Left ventricle myocardium inferior (tissue), 1 donor: ENCODE measurements at regions not wholly inside any gene's neighbourhood (a gene's known extent, or its start where the extent isn't known, plus 50 kb on each side); places are given as distances from the start of the nearest gene placed in this dataset.
"Not testable (repeated sequence)": the region's sequence is repeated elsewhere in the genome, so short reads cannot be mapped to it uniquely, and the experiment has no call there.

Source experiments
- DNase-seq: peaks from one replicate; pipeline ENCODE4 v3.0.0-alpha.2; 2020
- H3K27ac ChIP-seq: fragments of 200-600 bp; replicated peaks from 2 replicates; pipeline ENCODE4 v1.8.0; 2021
- H3K27me3 ChIP-seq: fragments of 200-600 bp; 2 replicates; pipeline ENCODE4 v1.8.0; 2021; ENCODE audit warnings: low read depth
- H3K36me3 ChIP-seq: fragments of 200-600 bp; 2 replicates; pipeline ENCODE4 v1.8.0; 2021
- H3K4me1 ChIP-seq: fragments of 200-600 bp; 2 replicates; pipeline ENCODE4 v1.8.0; 2021
- H3K4me3 ChIP-seq: fragments of 200-600 bp; 2 replicates; pipeline ENCODE4 v1.8.0; 2021; ENCODE audit warnings: mild to moderate bottlenecking, moderate library complexity
- H3K9me3 ChIP-seq: fragments of 200-600 bp; replicated peaks from 2 replicates; pipeline ENCODE4 v1.8.0; 2021
- intact Hi-C: fragments of 100-400 bp; cut with micrococcal nuclease; formaldehyde crosslinking; loops from one replicate; pipeline ENCODE4 v1.11.0; 2022
- TF ChIP-seq, protein P1 (sequence below): fragments of 200-600 bp; IDR thresholded peaks from 2 replicates; pipeline ENCODE4 v1.8.0; 2021; ENCODE audit warnings: antibody characterized with exemption, mild to moderate bottlenecking, borderline replicate concordance
- donor health status: DM: no; HTN: yes; CAD: no; lungs with severe emphysema.

DNA sequence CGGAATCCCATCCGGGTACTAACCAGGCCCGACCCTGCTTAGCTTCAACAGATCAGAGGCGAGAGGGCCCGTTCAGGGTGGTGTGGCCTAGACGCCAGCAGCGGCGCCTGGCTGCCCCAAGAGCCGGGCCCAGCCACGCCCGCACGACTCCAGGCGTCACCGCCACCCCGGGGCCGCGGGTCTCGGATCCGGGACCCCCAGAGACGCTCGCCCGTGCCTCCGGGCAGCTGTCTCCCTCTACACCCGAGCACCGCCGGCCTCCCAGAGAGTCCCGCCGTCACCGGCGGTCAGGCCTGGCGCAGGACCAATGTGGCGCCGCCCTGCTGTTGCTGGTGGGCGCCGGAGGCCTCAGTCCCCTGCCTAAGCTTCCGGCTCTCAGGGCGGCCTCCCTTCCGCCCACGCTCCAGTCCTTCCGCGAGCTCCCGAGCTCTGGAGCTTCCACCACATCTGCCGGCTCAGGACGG, 441.2 kb upstream of the DEFB115 start:
- intact Hi-C loops, result no loop called here
- H3K4me3 ChIP-seq, result peak overlapping the region; percentile 41
- peaks cover 50% of the 10 kb centered on the region for H3K27me3 ChIP-seq
- no peaks in the 10 kb centered on the region for H3K36me3 ChIP-seq
- H3K9me3 ChIP-seq, result peaks cover 18% of the 10 kb centered on the region
- TF ChIP-seq, protein P1, sequence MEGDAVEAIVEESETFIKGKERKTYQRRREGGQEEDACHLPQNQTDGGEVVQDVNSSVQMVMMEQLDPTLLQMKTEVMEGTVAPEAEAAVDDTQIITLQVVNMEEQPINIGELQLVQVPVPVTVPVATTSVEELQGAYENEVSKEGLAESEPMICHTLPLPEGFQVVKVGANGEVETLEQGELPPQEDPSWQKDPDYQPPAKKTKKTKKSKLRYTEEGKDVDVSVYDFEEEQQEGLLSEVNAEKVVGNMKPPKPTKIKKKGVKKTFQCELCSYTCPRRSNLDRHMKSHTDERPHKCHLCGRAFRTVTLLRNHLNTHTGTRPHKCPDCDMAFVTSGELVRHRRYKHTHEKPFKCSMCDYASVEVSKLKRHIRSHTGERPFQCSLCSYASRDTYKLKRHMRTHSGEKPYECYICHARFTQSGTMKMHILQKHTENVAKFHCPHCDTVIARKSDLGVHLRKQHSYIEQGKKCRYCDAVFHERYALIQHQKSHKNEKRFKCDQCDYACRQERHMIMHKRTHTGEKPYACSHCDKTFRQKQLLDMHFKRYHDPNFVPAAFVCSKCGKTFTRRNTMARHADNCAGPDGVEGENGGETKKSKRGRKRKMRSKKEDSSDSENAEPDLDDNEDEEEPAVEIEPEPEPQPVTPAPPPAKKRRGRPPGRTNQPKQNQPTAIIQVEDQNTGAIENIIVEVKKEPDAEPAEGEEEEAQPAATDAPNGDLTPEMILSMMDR, result no peak
- peak; percentile 33 for DNase-seq
- H3K4me1 ChIP-seq, result peaks cover 4% of the 10 kb centered on the region
- peak overlapping the region; percentile 61 for H3K27ac ChIP-seq

- H3K27me3 ChIP-seq, H3K27ac ChIP-seq, intact Hi-C loops, H3K4me3 ChIP-seq, DNase-seq, H3K36me3 ChIP-seq, H3K4me1 ChIP-seq: not testable (repeated sequence)
- H3K9me3 ChIP-seq, result peaks cover 12% of the 10 kb centered on the region
Measured at GRCh38 chr20:30821615-30822014, 435.8 kb upstream of the DEFB115 start.

- H3K4me3 ChIP-seq, DNase-seq, H3K36me3 ChIP-seq, H3K9me3 ChIP-seq, H3K4me1 ChIP-seq, H3K27ac ChIP-seq, H3K27me3 ChIP-seq, intact Hi-C loops: not testable (repeated sequence)
Measured at GRCh38 chr20:30824666-30825065, 432.8 kb upstream of the DEFB115 start.

- DNase-seq, H3K9me3 ChIP-seq, H3K27ac ChIP-seq, H3K27me3 ChIP-seq, H3K4me1 ChIP-seq, H3K36me3 ChIP-seq, intact Hi-C loops, H3K4me3 ChIP-seq: not testable (repeated sequence)
Measured at GRCh38 chr20:30845923-30846322, 411.5 kb upstream of the DEFB115 start.

DNA sequence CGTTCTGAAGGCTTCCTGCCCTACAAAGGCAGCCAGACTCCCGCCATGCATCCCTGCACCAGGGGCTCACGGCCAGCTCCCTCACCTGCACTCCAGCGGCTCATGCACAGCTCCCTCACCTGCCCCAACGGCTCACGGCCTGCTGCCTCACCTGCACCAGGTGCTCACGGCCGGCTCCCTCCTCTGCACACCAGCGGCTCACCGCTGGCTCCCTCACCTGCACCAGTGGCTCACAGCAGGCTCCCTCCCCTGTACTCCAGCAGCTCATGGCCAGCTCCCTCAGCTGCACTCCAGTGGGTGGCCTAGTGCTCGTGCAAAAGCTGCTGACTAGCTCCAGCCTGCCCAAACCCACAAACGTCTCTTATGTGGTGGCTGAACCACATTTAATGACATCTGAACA, 389.2 kb upstream of the DEFB115 start:
- H3K4me1 ChIP-seq, H3K4me3 ChIP-seq, H3K27ac ChIP-seq, H3K36me3 ChIP-seq, H3K9me3 ChIP-seq, DNase-seq, H3K27me3 ChIP-seq, intact Hi-C loops: not testable (repeated sequence)

GRCh38 chr20:30871127-30871526, 386.3 kb upstream of the DEFB115 start:
- intact Hi-C loops, H3K36me3 ChIP-seq, H3K4me1 ChIP-seq, H3K27me3 ChIP-seq, H3K27ac ChIP-seq, H3K4me3 ChIP-seq, DNase-seq: not testable (repeated sequence)
- H3K9me3 ChIP-seq, result peaks cover 19% of the 10 kb centered on the region

DNA sequence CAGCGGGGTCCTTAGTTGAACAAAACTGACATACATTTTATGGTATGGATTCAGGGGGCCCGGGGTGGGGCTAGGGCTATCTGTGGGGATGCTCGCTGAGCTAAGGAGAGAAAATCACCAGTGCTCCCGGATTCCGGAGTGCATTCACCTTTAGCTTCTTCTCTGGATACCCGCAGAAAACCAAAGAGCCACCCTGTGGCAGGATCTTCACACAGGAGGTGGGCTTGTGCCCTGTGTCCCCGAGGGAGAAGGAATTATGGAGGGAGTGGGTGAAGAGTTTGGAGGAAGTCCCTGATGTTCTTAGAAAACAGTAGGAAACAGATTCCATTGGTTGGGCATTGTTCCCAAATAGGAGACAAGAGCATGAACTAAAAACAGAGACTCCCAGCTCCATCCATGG, 385.2 kb upstream of the DEFB115 start:
- intact Hi-C loops, H3K4me3 ChIP-seq, DNase-seq, H3K27ac ChIP-seq, H3K36me3 ChIP-seq, H3K27me3 ChIP-seq, H3K4me1 ChIP-seq: not testable (repeated sequence)
- peaks cover 25% of the 10 kb centered on the region for H3K9me3 ChIP-seq

DNA sequence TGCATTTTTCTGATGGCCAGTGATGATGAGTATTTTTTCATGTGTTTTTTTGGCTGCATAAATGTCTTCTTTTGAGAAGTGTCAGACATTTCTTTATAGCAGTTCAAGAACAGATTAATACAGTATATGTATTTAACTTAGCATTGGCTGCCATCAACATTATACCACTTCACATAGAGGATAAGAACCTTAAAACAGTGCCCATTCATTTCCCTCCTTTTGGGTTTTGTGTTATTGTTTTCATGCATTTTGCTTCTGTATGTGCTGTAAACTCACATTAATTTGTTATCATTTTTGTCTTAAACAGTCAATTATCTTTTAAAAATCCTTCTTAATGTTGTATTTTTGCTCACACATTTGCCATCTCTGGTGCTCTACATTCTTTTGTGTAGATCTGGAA, 381.6 kb upstream of the DEFB115 start:
- H3K27ac ChIP-seq, H3K36me3 ChIP-seq, H3K4me3 ChIP-seq, DNase-seq, H3K27me3 ChIP-seq, H3K4me1 ChIP-seq, intact Hi-C loops: not testable (repeated sequence)
- peaks cover 36% of the 10 kb centered on the region for H3K9me3 ChIP-seq

- H3K27ac ChIP-seq, intact Hi-C loops, H3K36me3 ChIP-seq, DNase-seq, H3K4me1 ChIP-seq, H3K9me3 ChIP-seq: not testable (repeated sequence)
- Histone ChIP-seq H3K27me3 (peaks cover 76% of the 10 kb centered on the region), H3K4me3 (peak overlapping the region; percentile 40)
Measured at GRCh38 chr20:30891400-30891799, 366.1 kb upstream of the DEFB115 start.
